HG02763 (cell line): ENCODE measurements at regions not wholly inside any gene's neighbourhood (a gene's known extent, or its start where the extent isn't known, plus 50 kb on each side); places are given as distances from the start of the nearest gene placed in this dataset.
"Not testable (repeated sequence)": the region's sequence is repeated elsewhere in the genome, so short reads cannot be mapped to it uniquely, and the experiment has no call there.

ENCODE experiments used
- ATAC-seq: cut with Tn5 transposase; IDR thresholded peaks from one replicate; pipeline ENCODE4 v1.9.1; 2021; ENCODE audit warnings: mild to moderate bottlenecking, moderate library complexity; ENCODE audit not compliant: unreplicated experiment

GRCh38 chr2:175371378-175371777 lies 189.9 kb upstream of the ATP5MC3 start:
- ATAC-seq, result no peak

- peak; percentile 54 for ATAC-seq
Measured at GRCh38 chr2:175366815-175367214, 185.3 kb upstream of the ATP5MC3 start.

- no peak for ATAC-seq
Measured at GRCh38 chr2:175363699-175364098, 182.2 kb upstream of the ATP5MC3 start.

- ATAC-seq, result no peak
Measured at GRCh38 chr2:175362331-175362730, 180.8 kb upstream of the ATP5MC3 start.

GRCh38 chr2:175359710-175360109 lies 178.2 kb upstream of the ATP5MC3 start:
- ATAC-seq, result no peak

GRCh38 chr2:175356901-175357300 lies 175.4 kb upstream of the ATP5MC3 start:
- ATAC-seq, result no peak

GRCh38 chr2:175355246-175355645 lies 173.7 kb upstream of the ATP5MC3 start:
- ATAC-seq, result no peak

GRCh38 chr2:175353275-175353674 lies 171.8 kb upstream of the ATP5MC3 start:
- no peak for ATAC-seq

- no peak for ATAC-seq
Measured at GRCh38 chr2:175351512-175351911, 170.0 kb upstream of the ATP5MC3 start.

GRCh38 chr2:175350105-175350504 lies 168.6 kb upstream of the ATP5MC3 start:
- ATAC-seq, result no peak

- no peak for ATAC-seq
Measured at GRCh38 chr2:175342085-175342484, 160.6 kb upstream of the ATP5MC3 start.

- no peak for ATAC-seq
Measured at GRCh38 chr2:175330195-175330594, 148.7 kb upstream of the ATP5MC3 start.

- no peak for ATAC-seq
Measured at GRCh38 chr2:175326801-175327200, 145.3 kb upstream of the ATP5MC3 start.

GRCh38 chr2:175326164-175326563 lies 144.7 kb upstream of the ATP5MC3 start:
- ATAC-seq, result not testable (repeated sequence)

GRCh38 chr2:175323162-175323561 lies 141.7 kb upstream of the ATP5MC3 start:
- no peak for ATAC-seq

- no peak for ATAC-seq
Measured at GRCh38 chr2:175318542-175318941, 137.0 kb upstream of the ATP5MC3 start.

- no peak for ATAC-seq
Measured at GRCh38 chr2:175317751-175318150, 136.2 kb upstream of the ATP5MC3 start.

- no peak for ATAC-seq
Measured at GRCh38 chr2:175312137-175312536, 130.6 kb upstream of the ATP5MC3 start.

- ATAC-seq, result no peak
Measured at GRCh38 chr2:175310813-175311504, 129.4 kb upstream of the ATP5MC3 start.

GRCh38 chr2:175309799-175310198 lies 128.3 kb upstream of the ATP5MC3 start:
- ATAC-seq, result no peak

GRCh38 chr2:175308005-175308404 lies 126.5 kb upstream of the ATP5MC3 start:
- ATAC-seq, result no peak

GRCh38 chr2:175304541-175304940 lies 123.0 kb upstream of the ATP5MC3 start:
- ATAC-seq, result no peak

- no peak for ATAC-seq
Measured at GRCh38 chr2:175293776-175294175, 112.3 kb upstream of the ATP5MC3 start.
